ENCODE measurements at regions not wholly inside any gene's neighbourhood (a gene's known extent, or its start where the extent isn't known, plus 50 kb on each side); places are given as distances from the start of the nearest gene placed in this dataset.

GRCh38 chr21:35696644-35697043 lies 363.7 kb downstream of the SETD4 start:
- TF ChIP-seq, protein P1, sequence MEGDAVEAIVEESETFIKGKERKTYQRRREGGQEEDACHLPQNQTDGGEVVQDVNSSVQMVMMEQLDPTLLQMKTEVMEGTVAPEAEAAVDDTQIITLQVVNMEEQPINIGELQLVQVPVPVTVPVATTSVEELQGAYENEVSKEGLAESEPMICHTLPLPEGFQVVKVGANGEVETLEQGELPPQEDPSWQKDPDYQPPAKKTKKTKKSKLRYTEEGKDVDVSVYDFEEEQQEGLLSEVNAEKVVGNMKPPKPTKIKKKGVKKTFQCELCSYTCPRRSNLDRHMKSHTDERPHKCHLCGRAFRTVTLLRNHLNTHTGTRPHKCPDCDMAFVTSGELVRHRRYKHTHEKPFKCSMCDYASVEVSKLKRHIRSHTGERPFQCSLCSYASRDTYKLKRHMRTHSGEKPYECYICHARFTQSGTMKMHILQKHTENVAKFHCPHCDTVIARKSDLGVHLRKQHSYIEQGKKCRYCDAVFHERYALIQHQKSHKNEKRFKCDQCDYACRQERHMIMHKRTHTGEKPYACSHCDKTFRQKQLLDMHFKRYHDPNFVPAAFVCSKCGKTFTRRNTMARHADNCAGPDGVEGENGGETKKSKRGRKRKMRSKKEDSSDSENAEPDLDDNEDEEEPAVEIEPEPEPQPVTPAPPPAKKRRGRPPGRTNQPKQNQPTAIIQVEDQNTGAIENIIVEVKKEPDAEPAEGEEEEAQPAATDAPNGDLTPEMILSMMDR (IDR thresholded peaks at IDR 0.05; ENCODE audit: low read length) = no peak
- no peak for TF ChIP-seq EZH2 (optimal IDR thresholded peaks at IDR 0.05; ENCODE audit: low read depth, low read length)
